NB4 (cell line): ENCODE measurements at regions not wholly inside any gene's neighbourhood (a gene's known extent, or its start where the extent isn't known, plus 50 kb on each side); places are given as distances from the start of the nearest gene placed in this dataset.
A peak's percentile ranks its signal among the peaks of the same experiment; 100 is the strongest.

Experiments
- DNase-seq: peaks from one replicate; pipeline ENCODE4 v3.0.0; 2010; ENCODE audit warnings: low read depth
- H3K4me3 ChIP-seq: one replicate; pipeline ENCODE4 v1.5.1; 2011; ENCODE audit warnings: mild to moderate bottlenecking, low read depth, low read length, moderate library complexity
- CTCF ChIP-seq: IDR thresholded peaks from one replicate; pipeline ENCODE4 v1.5.1; 2012; ENCODE audit warnings: low read depth, low read length
- MAX ChIP-seq: IDR thresholded peaks from 2 replicates; pipeline ENCODE4 v1.6.1; 2011; ENCODE audit warnings: low read depth, low read length
- MYC ChIP-seq: IDR thresholded peaks from 2 replicates; pipeline ENCODE4 v1.6.1; 2011; ENCODE audit warnings: low read depth, low read length
- POLR2A ChIP-seq: IDR thresholded peaks from 2 replicates; pipeline ENCODE4 v1.6.1; 2011; ENCODE audit warnings: mild to moderate bottlenecking; ENCODE audit not compliant: insufficient read length; ENCODE audit errors: extremely low read depth

DNA sequence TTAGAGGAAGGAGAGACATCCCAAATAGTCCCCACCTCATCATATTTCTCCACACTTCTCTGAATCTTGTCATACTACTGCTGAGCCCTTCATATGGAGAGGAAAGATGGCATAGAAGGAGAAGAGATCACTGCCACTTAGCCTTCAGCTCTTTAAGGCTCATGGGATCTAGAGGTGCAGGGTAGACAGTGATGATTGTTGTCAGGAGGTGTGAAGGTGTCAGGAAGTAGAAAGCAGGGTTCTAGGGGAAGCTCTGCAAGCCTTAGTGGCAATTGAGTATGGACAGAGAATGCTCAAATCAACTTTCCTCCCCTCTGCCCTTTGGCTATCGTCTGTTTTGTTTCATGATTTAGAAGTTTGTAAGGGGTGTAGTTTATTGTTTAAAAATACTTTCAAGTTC lies 505.7 kb downstream of the ZNF608 start:
- no peak for DNase-seq
- H3K4me3 ChIP-seq = no peak overlapping the region
- TF ChIP-seq MAX = no peak
- no peak for TF ChIP-seq MYC
- no peak for TF ChIP-seq CTCF
- no peak for TF ChIP-seq POLR2A

GRCh38 chr5:124239572-124239971 lies 506.9 kb downstream of the ZNF608 start:
- peak; percentile 4 for DNase-seq
- H3K4me3 ChIP-seq = no peak overlapping the region
- TF ChIP-seq POLR2A = no peak
- no peak for TF ChIP-seq MAX
- no peak for TF ChIP-seq MYC
- no peak for TF ChIP-seq CTCF

- DNase-seq = no peak
- H3K4me3 ChIP-seq = no peak overlapping the region
- no peak for TF ChIP-seq MYC
- TF ChIP-seq MAX = no peak
- TF ChIP-seq POLR2A = no peak
- TF ChIP-seq CTCF = no peak
These were observed 508.1 kb downstream of the ZNF608 start for GRCh38 chr5:124238350-124238749.

GRCh38 chr5:124237206-124237695 lies 509.2 kb downstream of the ZNF608 start:
- no peak for DNase-seq
- H3K4me3 ChIP-seq = no peak overlapping the region
- TF ChIP-seq MYC (no peak), CTCF (no peak), POLR2A (no peak), MAX (no peak)

GRCh38 chr5:124236361-124237205 lies 509.9 kb downstream of the ZNF608 start:
- no peak for TF ChIP-seq CTCF
- no peak for TF ChIP-seq POLR2A
- no peak for DNase-seq
- no peak overlapping the region for H3K4me3 ChIP-seq
